C4-2B (cell line): ENCODE measurements at regions not wholly inside any gene's neighbourhood (a gene's known extent, or its start where the extent isn't known, plus 50 kb on each side); places are given as distances from the start of the nearest gene placed in this dataset.

Experiments used
- H3K27ac ChIP-seq: fragments of 450-650 bp; 2 replicates; pipeline ENCODE4 v1.5.1; 2017
- CTCF ChIP-seq: fragments of 450-650 bp; conservative IDR thresholded peaks from 2 replicates; pipeline ENCODE4 v1.5.1; 2017; ENCODE audit warnings: mild to moderate bottlenecking
- ZFX ChIP-seq: fragments of 450-650 bp; IDR thresholded peaks from 2 replicates; pipeline ENCODE4 v1.6.1; 2017

DNA sequence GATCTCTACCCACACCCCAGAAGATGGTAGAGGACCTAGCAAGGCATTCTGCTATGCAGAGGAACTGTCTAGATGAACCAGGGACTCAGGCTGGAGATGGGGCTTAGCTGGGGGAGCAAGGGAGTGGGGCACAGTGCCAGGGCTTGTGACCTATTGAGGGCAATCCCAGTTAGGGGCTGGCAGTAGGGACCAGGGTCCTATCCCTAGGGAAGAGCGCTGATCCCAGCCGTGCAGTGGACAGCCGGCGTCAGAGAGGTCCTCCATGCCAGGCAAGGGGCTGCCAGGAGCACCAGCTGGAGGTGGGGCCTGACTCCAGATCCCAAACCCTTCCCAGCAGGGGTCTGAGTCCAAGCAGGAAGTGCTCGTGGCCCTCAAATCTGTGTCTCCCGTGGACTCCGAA lies 52.7 kb upstream of the NEURL1B start:
- no peak overlapping the region for H3K27ac ChIP-seq
- TF ChIP-seq CTCF: no peak
- TF ChIP-seq ZFX: no peak

DNA sequence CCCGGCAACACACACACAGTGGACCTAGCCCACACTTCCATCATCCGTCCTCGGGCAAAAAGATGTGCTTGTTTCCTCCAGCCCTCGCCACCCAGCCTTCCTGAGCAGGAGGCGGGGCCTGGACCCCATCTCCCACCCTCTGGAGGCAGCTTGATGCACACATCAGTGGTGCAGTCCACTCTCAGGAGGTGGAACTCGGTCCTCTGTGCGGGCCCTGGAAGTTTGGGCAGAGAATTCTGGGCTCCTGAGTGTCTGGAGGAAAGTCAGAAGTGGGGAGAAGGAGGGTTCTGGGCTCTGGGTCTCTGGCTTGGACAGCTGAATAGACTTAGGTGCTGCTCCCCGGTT lies 54.0 kb upstream of the NEURL1B start:
- no peak overlapping the region for H3K27ac ChIP-seq
- no peak for TF ChIP-seq CTCF
- TF ChIP-seq ZFX: no peak

GRCh38 chr5:172586125-172587060 lies 54.7 kb upstream of the NEURL1B start:
- TF ChIP-seq CTCF: no peak
- TF ChIP-seq ZFX: no peak
- no peak overlapping the region for H3K27ac ChIP-seq

DNA sequence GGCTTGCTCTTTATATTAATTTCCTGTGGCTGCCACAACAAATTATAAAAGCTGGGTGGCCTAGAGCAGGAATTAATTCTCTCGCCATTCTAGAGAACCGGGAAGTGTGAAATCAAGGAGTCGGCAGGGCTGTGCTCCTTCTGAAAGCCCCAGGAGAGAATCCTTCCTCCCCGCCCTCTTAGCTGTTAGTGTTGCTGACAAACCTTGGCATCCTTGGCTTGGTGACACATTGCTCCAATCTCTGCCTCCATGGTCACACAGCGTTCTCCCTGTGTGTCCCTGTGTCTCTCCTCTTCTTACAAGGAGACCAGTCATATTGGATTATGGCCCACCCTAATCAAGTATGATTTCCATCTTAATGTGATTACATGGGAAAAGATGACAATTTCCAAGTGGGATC lies 55.9 kb upstream of the NEURL1B start:
- H3K27ac ChIP-seq: no peak overlapping the region
- no peak for TF ChIP-seq CTCF
- TF ChIP-seq ZFX: no peak

DNA sequence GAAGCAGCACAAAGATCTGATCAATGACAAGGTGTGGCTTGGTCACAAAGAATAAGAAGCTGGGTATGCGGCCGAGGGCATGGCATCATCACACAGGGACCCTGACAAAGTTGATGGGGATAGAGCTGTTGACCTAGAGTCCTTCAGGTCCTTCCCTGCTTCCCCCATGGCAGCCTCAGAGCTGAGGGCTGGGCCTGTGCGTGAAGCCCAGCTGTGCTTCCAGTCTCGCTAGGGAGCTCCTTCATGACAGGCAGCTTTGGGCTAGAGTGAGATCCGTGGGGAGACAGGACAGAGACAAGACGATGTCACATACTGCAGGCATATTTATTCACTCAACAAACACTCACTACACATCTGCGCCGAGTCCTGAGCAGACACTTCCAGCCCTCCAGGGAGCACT lies 56.4 kb upstream of the NEURL1B start:
- H3K27ac ChIP-seq: no peak overlapping the region
- TF ChIP-seq ZFX: no peak
- no peak for TF ChIP-seq CTCF

- H3K27ac ChIP-seq: no peak overlapping the region
- TF ChIP-seq CTCF: no peak
- TF ChIP-seq ZFX: no peak
These were observed 57.0 kb upstream of the NEURL1B start for GRCh38 chr5:172583931-172584511.

GRCh38 chr5:172582940-172583339 lies 58.1 kb upstream of the NEURL1B start:
- TF ChIP-seq ZFX (no peak), CTCF (no peak)

More at GRCh38 chr5:172582940-172583339, 58.1 kb upstream of the NEURL1B start:
- H3K27ac ChIP-seq: no peak overlapping the region
